ENCODE measurements at regions not wholly inside any gene's neighbourhood (a gene's known extent, or its start where the extent isn't known, plus 50 kb on each side); places are given as distances from the start of the nearest gene placed in this dataset.

- TF ChIP-seq POLR2A (IDR thresholded peaks at IDR 0.05) (no peak), CTCF (IDR thresholded peaks at IDR 0.05) (no peak)
These were observed 213.2 kb upstream of the NEBL start for GRCh38 chr10:21110358-21110757.

All from breast epithelium (tissue), 3 donors.